ENCODE measurements at regions not wholly inside any gene's neighbourhood (a gene's known extent, or its start where the extent isn't known, plus 50 kb on each side); places are given as distances from the start of the nearest gene placed in this dataset.

- DNase-seq: no peak
These were observed 916.8 kb downstream of the METTL15 start for GRCh38 chr11:29025001-29025400.

DNA sequence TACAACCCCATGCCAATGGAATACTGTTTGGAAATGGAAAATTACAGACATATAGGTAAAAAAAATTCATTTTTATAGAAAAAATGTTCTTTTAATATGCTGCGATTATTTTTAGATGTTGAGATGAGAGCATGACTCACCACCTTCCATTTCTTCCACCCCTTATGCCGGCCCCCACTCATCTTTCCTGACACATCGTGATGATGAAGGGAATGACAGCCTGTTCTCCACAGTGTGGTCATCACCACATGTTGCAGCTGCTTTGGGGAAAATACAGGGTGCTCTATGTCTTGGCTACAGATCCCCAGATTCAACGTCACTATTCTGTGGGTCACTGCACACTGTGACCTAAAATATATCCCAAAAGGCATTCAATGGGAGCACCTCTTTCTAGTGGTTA, 916.2 kb downstream of the METTL15 start:
- no peak for DNase-seq

DNA sequence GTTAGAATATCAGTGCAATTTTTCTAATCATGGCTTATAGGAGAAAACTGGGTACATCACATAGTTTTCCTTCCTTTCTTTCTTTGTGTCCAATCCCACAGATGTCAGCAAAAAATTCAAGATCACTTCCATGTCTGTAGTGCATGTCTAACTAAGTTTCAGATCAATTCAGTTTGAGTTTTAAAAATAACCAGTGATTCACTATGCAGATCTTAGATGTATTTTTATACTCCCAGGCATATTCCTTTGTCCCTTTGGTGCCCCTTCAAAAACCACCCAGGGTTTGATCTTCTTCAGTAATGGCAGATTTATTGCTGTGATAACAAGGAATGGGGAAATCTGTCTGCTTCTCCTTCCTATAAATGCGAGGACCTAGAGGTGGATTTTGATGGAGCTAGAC, 915.6 kb downstream of the METTL15 start:
- no peak for DNase-seq

DNA sequence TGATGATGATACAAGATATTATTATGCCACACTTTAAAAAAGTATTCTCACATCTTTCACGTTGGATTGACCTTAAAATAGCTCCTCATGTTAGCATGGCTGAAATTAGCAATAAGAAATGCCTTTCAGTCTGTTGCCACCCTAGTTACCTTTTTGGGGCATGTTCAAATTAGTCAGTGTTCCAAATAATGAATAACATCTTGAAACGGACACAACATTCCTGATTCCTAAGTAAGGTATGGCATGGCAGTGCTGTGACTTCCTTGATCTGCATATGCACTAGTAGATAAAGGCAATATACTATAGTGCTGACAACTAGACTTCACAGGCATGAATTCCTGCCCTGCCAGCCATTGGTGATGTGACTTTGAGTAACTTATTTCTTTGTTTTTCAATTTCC, 914.5 kb downstream of the METTL15 start:
- DNase-seq: no peak

GRCh38 chr11:29019960-29020683, 911.9 kb downstream of the METTL15 start:
- DNase-seq: peak in 1 of 2 experiments; percentile 36

DNA sequence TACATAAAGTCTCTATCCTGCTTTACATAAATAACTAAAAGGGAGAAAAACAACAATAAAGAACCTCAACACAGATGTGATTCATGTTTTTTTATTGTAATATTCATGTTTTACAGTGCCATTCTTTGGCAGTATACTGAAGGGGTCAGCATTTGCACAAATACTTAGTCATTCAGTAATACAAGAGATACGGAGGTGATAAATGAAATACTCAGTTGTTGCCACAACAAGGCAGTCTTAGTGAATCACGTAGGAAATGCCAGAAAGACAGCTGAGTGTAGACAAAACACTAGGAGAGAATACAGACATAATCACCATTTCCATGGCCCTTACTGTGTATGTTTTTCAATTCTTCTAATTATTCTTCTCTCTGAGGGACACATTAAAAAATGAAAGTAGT, 910.4 kb downstream of the METTL15 start:
- no peak for DNase-seq

DNA sequence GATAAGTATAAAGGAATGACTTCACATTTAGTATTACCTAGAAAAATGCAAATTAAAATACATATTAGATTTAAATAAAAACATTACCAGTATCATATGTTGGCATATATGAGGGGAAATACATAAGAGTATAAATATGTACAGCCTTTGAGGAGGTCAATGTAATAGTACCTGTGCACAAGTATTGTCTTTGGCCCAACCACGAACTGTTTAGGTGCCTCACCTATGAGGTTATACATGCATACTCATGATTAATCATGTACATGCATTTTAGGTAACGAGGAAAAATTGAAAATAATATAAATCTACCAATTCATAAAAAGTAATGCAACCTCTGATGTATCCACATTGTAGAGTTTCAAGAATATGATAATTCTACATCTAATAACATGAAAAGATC, 909.8 kb downstream of the METTL15 start:
- DNase-seq: no peak

DNA sequence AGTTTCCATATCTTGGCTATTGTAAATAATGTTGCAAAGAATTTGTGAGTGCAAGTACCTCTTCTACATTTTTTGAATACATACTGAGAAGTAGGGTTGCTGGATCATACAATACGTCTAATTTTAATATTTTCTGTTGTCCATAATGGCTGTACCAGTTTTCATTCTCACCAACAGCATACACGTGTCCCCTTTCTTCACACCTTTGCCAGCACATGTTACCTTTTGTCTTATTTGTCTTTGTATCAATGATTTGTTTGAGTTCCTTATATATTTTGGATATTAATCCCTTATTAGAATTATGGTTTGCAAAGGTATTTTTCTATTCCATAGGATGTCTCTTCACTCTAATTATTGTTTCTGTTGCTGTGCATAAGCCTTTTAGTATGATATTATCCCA, 904.3 kb downstream of the METTL15 start:
- no peak for DNase-seq

- no peak for DNase-seq
These were observed 901.2 kb downstream of the METTL15 start for GRCh38 chr11:29009426-29009825.

GRCh38 chr11:29008481-29008880, 900.3 kb downstream of the METTL15 start:
- no peak for DNase-seq

DNA sequence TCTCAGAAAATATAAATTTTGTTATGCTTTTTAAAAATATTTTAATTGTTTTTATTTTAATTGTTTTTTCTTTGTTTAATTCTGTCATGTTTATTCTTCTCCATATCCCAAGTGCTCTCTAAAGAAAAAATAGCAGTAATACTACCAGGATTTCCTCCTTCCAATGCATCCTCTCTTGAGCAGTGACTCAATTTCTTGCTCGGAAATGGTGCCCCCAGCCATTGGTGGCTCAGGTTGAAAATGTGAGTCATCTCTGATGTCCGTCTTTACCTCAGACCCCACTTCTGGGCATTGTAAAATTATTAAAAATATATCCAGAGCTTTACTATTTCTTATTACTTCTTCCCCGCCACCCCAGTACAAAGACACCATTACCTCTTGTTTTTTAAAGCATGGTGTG, 898.5 kb downstream of the METTL15 start:
- DNase-seq: no peak

DNA sequence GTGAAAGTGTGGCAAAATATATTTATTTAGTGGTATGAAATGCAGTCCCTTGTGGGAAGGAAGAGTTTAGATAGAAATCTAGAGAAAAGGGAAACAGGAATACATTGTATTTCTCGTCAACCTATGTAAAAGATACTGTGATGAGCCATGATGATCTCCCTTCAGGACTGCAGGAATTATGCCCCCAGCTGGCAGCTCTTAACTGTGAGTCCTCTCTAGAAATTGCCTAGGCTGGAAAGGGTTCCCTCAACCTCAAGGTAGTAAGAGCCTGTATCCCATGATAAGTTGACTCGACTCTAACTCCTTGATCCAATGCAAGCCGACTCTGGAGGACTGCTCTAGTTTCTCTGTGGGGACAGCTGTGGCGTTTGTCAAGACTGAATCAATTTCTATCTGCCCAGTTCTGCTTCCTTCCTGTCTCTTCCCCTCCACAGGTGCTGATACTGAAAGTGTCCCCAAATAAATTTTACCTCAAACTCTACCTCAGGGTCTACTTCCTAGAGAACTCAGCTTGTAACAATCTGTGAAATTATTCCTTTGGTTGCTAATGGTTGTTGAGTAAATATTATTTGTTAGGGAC, 897.3 kb downstream of the METTL15 start:
- DNase-seq: peak in 1 of 2 experiments; percentile 2

DNA sequence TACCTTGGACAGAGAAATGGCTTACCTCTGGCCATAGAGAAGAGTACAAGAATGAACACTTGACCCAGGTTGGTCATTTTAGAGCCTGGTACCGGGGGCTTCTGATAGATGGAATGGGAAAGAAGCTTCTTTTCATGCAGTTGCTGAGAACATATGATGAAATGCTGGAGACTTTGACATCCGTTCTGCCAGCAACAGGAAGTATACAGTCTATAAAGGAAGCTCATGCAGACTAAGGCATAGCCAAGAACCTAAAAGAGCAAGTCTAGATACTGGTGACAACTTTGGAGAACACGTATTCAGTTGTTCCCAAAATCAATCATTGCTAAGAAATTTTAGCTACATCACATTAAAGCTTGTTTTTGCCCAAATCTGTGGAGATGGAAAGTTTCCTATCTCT, 894.6 kb downstream of the METTL15 start:
- no peak for DNase-seq

GRCh38 chr11:28999620-29000019, 891.4 kb downstream of the METTL15 start:
- DNase-seq: no peak

- DNase-seq: no peak
These were observed 884.8 kb downstream of the METTL15 start for GRCh38 chr11:28992996-28993395.

DNA sequence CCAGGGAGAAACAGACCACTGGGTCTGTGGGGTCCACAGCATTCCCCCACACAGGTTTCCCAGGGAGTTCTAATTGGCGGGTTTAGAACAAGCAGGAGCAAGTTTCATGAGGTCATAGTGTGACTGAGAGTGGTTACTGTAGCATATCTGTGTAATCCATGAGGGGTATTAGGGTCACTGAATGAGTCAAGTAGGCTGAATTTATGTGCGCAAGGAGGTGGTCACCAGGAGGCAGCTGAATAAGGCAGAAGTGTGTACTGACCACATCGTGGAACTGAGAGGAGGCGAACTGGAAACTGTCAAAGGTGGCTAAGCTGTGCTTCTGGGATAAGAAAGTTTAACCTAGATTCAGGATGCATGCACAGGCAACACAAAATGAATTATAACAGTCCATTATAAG, 876.0 kb downstream of the METTL15 start:
- no peak for DNase-seq

DNA sequence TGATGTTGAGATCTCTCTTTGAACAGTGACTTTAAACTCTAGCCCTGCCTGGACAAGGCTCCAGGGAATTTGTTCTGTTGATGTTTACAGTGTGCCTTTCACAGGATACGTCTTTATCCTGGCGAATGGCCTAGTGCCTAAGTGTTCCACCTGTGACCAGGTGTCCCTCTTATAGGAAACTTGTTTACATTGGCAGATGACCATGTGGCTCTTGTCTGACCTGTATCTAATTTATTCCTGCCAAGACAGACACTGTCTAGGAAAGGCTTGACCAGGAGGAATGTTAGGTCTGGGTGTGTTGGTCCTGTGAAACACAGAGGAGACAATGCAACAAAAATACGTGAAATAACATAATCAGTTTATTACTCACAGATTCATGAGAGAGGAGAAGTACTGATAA, 875.6 kb downstream of the METTL15 start:
- no peak for DNase-seq

GRCh38 chr11:28981381-28981780, 873.2 kb downstream of the METTL15 start:
- no peak for DNase-seq

- DNase-seq: no peak
These were observed 868.6 kb downstream of the METTL15 start for GRCh38 chr11:28976801-28977145.

DNA sequence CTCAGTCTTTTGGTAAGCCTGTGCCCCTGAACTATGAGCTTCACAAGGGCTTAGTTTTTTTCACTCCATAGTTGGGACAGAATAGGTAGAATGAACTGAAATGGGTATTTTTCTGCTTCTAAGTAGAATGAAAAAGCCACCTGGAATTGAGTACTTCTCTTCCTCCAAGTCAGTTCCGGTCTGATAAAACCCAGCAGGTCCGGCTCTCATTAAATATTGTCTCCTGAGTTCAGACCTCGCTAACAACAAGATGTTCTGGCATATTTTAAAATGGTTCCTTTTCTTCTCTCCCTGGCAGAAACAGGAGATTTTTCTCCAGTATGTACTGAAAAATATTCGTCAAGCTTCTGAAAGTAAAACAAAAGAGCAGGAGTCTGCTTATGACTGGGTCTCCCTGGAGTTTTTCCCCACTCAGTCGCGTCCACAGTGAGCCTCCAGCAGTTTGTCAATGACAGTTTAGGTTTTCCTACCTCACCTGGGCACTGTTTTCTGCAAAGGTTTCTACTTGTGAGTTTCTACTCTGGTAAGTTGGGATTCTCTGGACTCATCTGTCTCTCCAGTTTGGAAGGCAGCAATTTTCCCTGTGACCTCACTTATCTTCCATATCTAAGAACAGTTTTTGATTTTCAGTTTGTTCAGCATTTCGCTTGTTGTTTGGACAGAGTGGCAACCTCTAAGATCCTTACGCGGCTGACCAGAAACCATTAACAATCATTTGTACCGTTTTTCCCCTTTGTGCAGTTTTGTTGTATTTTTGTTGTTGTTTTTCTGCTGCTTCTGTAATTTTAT, 868.0 kb downstream of the METTL15 start:
- DNase-seq: no peak

- no peak for DNase-seq
These were observed 861.6 kb downstream of the METTL15 start for GRCh38 chr11:28969832-28970231.

GRCh38 chr11:28966951-28967350, 858.8 kb downstream of the METTL15 start:
- DNase-seq: no peak

DNA sequence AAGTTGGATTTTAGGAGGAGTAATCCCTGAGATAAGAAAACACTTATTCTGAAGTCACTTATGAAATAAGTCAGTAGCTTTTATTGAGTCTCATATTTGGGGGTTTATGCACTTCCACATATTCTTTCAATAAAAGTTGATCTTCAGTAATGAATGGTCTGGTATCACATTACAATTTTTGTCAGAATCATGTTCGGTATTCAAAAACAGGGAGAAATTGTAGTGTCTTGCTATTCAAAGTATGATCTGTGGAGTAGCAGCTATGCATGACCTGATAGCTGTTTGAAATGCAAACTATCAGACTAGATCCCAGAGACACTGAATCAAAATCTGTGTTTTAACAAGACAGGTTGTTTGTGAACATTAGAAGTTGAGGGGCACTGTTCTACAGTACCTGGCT, 857.6 kb downstream of the METTL15 start:
- no peak for DNase-seq

DNA sequence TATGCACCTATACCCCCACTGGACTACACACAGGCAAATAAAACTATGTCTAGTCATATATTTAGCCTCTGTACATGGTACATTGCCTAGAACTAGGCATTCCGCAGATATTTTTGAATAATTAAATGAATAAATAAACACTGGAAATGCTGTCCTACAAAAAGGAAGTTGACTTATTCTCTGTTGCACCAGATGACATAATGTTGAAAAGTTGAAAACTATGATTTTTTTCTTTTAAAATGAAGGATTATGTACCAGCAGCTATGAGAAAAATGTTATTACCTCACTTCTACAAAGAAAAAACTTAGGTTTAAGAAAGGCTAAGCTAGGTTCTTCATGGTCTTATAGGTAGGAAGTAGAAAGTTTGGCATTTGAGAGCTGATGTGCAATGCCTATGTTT, 856.6 kb downstream of the METTL15 start:
- no peak for DNase-seq
